ENCODE measurements at regions not wholly inside any gene's neighbourhood (a gene's known extent, or its start where the extent isn't known, plus 50 kb on each side); places are given as distances from the start of the nearest gene placed in this dataset.

DNA sequence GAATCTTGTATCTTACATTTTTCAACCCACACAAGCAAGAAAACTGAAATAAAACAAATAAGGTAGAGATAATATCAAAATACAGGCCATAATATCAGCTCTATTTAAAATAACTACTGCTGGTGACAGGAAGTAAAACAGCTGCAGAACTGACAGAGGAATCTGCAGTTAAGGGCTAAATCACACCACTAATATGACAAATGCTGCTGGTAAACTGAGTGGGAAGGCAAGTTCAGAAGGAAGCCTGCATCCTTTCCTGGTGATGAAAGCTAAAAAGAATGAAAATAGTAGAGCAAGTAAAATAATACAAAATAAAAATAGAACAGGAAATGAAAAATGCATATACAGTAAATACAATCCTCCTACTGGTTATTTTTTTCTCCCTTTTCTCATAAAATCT is 1293.7 kb upstream of the C9orf72 start:
- TF ChIP-seq, protein P1, sequence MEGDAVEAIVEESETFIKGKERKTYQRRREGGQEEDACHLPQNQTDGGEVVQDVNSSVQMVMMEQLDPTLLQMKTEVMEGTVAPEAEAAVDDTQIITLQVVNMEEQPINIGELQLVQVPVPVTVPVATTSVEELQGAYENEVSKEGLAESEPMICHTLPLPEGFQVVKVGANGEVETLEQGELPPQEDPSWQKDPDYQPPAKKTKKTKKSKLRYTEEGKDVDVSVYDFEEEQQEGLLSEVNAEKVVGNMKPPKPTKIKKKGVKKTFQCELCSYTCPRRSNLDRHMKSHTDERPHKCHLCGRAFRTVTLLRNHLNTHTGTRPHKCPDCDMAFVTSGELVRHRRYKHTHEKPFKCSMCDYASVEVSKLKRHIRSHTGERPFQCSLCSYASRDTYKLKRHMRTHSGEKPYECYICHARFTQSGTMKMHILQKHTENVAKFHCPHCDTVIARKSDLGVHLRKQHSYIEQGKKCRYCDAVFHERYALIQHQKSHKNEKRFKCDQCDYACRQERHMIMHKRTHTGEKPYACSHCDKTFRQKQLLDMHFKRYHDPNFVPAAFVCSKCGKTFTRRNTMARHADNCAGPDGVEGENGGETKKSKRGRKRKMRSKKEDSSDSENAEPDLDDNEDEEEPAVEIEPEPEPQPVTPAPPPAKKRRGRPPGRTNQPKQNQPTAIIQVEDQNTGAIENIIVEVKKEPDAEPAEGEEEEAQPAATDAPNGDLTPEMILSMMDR (IDR thresholded peaks at IDR 0.05) = no peak
- no peak for TF ChIP-seq POLR2A (IDR thresholded peaks at IDR 0.05)

Data from testis (tissue), 2 donors.